ENCODE measurements at regions not wholly inside any gene's neighbourhood (a gene's known extent, or its start where the extent isn't known, plus 50 kb on each side); places are given as distances from the start of the nearest gene placed in this dataset.

DNA sequence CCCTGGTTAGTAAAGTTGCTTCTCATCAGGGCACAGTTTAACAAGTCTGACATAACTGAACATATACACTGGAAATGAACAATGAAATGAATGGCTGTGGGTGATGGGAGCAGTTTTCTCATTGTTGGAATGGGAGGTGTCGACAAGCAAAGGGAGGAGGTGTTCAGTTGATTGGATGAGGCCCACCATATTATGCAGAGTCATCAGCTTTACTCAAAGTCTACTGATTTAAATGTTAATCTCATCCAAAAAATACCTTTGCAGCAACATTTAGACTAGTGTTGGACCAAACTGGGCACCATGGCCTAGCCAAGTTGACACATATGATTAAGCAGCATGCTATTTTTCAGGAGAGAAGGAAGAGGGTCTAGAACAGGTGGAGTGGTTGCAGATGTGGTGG, 201.7 kb downstream of the RAMP3 start:
- no peak for DNase-seq

DNA sequence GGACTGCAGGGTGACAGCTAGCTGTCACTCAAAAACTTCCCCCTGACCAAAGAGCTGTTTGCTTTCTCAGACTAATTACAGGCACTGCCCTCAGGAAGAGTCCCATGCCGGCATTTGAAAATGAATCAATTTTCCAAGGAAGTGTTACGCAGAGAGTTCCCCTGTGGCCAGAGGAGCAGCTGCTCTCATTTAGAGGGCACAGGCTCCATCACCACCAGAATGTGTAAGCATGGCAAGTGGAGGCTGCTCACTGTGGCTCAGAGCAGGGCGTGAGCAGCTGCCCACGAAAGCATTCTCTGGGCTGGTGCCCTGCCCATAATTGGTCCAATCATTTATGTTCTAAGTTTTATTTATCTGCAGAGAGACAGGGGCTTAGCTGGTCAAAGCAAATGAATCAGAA, 202.2 kb downstream of the RAMP3 start:
- no peak for DNase-seq

DNA sequence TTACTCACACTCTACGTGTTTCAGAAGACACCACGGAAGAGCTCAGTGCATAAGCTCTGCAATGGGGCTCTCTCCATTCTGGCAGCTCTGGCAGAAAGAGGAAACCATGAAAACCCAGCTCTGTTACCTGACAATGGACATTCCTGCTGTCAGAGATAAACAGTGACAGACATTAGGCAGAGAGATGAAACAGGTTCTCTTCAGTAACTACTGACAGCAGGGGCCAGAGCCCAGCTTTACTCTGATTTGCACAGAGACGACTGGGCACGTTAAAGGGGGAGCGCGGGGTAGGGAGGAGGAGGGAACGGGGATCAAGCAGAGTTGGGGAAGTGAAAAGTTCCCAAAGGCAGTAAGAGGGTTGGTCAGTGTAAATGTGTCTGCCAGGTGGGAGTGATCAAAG, 206.1 kb downstream of the RAMP3 start:
- no peak for DNase-seq

DNA sequence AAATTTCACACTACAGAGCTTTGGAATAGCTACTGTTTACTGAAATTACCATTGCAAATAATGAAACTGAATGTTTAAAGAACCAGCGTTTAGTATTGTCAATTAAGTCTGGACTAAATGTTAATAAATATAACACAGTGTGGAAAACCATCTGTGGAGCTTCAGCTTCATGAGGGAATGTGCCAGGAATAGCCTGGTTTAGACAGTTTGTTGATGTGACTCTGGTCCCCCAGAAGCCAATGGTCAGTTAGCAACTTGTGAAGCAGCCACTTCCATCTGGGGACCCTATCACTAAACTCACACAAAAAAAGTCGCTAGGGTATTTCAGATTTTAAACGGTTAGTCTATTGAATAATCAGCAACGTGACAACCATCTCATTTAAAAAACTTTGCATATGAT, 207.8 kb downstream of the RAMP3 start:
- no peak for DNase-seq

DNA sequence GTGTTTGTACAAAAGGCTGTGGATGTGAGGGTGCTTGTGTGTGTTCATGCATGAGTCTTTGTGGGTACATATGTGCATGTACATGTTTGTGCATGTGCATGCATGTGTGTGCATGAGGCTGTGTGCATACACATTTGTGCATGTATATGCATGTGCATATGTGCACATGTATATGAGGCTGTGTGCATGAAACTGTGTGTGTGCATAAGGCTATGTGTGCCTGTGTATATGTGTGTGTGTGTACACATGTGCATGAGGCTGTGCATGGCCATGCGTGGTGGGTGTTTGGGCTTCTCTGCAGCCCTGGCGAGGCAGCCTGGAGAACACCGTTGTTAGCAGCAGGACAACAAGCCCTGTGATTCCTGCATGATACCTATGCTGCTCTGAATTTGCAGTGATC, 207.7 kb upstream of the ADCY1 start:
- no peak for DNase-seq

DNA sequence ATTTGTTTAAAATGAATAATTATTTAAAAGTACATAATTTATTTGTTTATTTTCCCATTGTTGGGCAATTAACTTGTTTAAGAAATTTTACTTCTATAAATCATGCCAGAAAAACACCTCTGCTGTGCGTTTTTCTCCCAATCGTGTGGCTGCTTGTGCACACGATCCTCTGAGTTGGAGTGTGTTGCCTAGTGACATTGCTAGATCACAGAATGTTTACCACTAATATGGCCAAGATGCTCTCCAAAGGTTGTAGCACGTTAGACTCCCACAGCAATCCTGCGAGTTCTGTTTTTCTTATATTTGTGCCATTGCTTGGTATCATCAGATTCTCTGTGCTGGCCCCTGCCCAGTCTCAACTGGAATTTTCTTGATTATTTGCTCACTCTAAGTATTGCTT, 207.1 kb upstream of the ADCY1 start:
- no peak for DNase-seq

DNA sequence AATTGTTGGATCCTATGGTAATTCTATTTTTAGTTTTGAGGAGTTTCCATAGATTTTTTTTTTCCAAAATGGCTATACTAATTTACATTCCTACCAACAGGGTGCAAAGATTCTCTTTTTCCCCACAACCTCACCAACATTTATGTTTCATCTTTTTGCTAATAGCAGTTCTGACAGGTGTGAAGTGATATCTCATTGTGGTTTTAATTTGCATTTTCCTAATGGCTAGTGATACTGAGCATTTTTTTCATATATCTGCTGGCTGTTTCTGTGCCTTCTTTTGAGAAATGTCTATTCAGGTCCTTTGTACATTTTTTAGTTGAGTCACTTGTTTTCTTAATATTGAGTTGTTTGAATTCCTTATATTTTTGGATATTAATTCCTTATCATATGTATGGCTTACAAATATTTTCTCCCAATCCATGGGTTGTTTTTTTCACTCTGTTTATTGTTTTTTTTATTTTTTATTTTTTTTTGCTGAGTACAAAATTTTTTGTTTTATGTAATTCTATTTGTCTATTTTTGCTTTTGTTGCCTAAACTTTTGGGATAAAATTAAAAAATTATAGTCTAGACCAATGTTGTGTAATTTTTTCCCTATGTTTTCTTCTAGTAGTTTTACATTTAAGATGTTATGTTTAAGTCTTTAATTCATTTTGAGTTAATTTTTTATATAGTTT, 205.9 kb upstream of the ADCY1 start:
- no peak for DNase-seq

DNA sequence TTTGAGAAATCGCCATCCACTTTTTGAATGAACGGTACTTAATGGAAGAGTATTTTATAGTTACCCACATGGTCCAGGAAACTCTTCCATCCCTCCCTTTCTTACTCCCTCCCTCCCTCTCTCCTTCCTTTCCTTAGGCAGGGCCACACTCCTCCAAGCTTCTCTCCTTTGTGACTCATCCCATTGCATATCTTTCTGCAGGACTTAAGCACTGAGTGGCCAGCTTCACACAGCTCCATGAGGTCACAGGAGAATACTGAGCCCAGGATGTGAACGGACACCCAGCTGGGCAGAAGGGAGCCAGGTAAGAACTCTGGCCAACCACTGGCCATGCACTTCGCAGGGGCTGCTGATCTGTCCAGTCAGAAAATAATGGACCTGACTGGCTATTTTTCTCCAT, 189.7 kb upstream of the ADCY1 start:
- no peak for DNase-seq

DNA sequence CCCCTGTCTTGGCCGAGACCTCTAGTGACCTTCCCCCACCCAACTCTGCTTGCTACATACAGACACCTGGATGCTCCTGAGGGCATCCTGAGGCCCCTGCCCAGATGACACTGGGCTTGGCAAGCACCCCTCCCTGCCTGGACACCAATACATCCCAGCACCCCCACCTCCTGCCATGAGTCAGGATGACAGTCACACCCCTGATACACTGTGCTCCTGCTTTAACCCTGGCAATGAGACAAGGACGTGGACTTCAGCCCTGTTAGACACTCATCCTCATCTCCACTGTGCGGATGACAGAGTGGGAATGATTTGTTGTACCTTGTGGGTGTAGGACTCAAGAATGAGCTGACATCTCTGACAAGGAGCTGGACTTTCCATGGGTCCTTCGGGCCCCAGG, 186.3 kb upstream of the ADCY1 start:
- DNase-seq = no peak

DNA sequence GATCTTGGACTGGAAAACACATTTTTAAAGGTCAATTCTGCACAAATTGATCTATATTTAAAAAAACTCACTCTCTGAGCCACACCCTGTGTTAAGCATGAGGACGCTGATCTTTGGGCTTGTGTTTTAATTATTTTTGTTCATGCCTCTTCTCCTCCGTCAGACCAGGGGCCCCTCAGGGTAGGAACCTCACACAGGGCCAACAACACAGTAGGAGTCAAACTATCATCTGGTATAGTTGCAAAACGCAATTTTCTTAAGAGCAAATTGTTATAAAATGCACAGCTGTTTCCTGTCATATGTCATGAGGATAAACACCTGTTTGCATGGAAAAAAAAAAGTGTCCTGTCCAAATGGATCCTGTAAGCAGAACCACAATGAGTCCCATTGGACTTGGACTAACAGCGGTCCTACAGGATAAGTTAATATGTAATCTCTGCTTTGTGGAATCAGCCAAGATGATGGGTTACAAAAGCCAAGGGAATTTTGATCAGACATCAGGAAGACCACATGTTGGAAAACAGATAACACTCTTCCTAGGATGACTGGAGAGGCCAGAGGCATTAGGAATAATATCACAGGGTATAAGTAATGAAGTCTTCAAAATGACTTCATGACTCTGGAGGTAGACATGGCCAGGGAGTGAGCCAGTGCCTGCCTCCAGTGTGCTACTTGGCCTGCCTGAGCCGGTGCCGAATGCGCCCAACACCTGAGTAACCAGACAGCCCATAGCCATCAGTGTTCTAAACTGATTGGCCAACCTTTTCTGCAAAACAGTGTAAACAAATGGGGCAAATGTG, 184.9 kb upstream of the ADCY1 start:
- DNase-seq = no peak

DNA sequence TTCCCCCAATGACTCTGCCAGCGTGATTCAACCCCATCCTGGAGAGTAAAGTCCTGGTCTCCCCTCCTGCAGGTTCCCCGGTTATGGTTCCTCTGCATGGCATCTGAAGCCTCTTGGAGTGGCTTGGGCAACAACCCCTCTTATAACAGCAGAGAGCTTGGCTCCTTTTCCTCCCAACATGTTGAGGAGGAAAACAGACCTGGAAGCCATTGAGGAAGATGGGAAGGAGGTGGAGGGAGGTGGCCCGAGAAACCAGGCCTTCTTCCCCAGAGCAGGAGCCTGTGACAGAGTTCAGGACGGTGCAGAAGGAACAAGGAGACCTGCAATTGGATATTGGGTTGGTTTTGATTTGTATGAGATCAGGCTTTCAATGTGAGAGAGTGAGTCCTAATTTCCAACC, 184.0 kb upstream of the ADCY1 start:
- no peak for DNase-seq

DNA sequence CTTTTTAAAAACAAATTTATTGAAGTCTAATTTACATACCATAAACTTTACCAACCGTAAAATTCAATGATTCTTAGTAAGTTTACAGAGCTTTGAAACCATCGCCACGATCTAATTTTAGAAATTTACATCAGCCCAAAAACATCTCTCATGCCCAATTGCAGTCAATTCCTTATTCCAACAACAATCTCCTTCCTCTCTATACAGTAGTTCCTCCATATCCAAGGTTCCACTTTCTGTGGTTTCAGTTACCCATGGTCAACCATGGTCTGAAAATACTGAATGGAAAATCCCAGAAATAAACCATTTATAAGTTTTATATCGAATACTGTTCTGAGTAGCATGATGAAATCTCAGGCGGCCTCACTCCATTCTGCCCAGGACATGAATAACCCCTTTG, 183.4 kb upstream of the ADCY1 start:
- no peak for DNase-seq

DNA sequence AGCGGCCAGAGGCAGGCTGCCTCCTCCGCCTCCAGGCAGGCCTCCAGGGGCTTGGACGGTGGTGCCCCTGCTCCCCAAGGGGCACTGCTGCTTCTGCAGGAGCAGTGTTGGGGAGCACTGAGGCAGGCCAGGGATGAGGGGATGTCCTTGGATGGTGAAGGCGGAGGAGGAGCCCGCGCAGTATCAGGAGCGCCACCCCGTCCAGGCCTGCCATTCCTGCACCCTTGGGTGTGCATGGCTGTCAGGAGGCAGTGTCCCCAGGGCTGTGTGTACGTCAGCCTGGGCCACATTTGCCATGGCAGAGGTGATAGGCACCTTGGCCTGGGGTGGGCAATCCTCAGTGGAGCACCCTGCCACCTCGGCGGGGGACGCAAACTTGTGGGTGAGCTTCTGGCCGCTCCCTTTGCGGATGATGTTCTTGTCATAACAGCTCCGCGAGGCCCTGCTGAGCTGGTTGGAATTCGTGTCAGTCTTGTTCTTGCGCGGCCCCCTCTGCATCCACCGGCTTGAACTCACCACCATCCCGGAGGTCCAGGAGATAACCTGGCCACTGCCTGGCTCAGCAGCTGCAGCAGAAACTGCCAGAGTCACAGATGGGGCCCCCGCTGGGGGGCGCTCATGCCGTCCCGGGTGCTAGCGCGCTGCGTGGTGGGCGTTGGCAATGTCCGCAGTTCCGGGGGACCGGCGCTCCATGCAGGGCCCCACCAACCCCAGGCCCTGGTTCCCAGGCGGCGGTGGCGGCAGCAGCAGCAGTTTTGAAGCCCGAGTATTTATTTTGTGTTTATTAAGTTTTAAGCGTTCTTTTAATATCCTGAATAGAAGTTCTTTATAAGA, 182.3 kb upstream of the ADCY1 start:
- no peak for DNase-seq

DNA sequence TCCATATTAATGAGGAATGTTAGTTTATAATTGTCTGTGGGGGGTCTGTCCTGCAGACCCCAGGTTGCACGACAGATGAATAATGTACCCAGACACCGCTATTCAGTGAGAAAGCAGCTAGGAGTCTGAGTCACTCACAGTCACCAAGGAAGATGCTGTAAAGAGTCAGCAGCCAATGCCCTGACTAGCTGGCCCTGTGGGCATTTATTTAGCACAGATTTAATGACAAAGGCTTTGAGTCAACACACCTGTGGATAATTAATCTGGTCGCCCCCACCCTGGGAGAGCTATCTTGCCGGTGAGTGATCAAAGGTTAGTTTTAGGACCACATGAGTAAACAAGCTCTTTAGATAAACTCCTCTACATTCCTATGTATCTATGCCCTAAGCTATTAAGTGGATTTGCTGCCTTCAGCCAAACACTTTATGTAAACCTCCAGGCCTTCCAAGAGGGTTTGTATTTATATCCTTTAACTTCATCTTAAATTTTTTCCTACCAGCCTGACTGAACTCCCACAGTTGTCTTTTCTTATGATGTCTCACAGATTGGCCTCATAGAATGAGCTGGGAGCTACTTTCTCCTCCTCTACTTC, 180.0 kb upstream of the ADCY1 start:
- no peak for DNase-seq

DNA sequence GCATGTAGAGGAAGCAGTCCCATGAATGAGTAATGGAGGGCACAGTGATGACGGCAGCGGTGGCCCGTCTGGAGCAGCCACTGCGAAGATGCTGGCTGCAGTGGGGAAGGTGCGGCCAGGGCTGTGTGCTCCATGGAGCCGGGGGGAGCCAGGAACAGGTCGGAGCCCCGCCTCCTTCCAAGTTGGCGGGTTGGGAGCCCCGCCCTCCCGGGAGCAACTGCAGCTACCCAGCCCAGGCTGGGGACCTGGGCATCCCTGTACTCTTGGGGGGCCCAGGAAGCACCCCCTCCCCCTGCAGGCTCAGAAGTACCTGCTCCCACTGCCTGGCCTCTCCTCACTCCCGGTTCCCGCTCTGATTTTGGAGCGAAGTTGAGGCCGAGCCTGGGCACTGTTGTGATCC, 175.1 kb upstream of the ADCY1 start:
- no peak for DNase-seq

DNA sequence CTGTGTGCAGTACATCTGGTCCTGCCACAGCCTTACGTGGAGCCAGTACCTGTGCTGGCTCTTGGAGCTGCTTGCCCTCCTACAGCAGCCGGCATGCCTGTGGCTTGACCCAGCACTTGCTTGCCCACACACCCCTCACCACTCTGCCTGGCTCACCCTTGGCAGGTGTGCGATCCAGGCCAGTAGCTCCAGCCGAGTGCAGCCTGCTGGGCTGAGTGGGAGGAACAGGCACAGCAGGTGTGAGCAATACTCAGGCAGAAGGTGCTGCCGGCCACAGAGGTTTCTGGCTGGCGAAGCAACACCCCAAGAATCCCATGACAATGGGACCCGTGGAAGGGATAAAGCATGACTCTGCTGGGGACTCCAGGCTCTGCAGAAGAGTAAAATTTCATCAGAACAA, 173.5 kb upstream of the ADCY1 start:
- no peak for DNase-seq

DNA sequence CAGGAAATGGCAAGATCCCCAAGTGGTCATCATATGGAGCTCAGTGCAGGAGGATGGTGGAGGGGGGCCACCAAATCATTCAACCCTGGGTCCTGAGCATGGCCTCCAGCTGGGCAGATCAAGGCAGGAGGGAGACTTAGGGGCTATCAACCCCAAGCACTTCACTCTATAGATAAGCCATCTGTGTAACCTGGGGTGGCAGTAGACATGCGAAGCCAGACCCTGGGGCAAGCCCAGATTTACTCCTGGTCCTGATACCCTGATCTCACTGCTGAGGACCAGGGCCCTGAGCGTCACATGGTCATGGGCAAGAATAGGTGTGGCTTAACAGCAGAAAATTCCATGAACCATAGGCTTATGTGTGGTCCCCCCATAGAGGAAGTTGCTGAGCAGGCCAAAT, 173.0 kb upstream of the ADCY1 start:
- no peak for DNase-seq

DNA sequence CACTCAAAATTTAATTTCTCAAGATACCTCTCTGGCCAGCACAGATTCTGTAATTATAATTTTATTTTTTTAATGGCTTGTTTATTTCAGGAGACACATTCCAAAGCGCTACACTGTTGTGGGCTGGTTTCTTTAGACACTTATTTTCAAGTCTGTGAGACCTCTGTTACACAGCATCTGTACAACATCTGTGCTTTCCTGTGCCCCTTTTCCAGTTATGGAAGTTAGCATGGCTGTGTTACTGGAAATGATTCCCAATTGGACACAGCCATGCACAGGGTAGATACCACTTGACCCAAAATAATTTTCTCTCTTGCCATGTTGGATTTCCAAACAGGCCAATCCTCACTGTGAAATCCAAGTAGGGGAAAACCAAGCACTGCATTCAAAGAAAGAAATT, 172.3 kb upstream of the ADCY1 start:
- no peak for DNase-seq

DNA sequence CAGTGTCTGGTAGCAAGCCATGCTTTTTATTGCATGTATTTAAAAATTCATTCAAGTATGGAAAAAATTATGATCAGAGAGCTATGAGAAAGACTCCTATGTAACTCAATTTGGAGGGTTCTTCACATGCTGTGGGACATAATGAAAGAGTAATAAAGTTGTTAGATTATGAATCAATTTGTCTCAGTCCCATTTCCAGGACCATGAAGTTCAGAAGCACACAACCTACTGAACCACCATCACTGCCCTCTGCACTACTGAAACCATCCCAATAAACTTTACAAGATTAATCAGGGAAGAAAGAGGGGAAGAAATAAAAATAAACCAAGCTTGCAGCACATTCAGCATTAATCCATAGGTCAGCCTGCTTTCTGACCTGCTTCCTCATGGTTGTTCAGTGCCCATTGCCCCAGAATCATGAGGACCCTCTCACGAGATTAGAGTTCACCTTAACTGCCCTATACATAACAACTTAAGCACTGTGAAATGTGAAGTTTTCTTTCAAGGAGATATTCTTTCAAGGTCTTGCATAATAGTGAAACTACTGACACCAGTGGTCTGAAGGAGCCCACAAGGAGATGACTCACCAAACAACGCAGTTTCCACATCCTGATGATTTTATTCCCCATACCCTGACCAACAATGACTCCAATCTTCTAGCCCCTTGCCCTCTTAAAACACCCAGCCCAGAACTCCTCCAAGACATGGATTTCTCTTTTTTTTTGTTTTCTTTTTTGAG, 171.5 kb upstream of the ADCY1 start:
- DNase-seq = no peak

DNA sequence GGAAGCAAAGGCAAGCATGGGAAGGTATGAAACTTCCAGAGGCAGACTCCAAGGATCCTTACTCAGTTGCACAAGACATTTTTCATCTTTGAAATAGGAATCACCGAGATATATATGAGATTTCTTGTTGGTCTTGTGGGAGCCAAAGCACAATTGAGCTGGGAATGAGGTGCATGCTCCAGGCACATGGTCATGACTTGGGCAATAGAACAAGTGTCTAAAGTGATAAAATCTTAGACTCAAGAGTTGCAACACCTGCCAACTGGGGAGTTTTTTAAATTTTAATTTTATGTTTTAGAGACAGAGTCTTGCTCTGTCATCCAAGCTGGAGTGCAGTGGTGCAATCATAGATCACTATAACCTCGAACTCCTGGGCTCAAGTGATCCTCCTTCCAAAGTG, 169.5 kb upstream of the ADCY1 start:
- no peak for DNase-seq

DNA sequence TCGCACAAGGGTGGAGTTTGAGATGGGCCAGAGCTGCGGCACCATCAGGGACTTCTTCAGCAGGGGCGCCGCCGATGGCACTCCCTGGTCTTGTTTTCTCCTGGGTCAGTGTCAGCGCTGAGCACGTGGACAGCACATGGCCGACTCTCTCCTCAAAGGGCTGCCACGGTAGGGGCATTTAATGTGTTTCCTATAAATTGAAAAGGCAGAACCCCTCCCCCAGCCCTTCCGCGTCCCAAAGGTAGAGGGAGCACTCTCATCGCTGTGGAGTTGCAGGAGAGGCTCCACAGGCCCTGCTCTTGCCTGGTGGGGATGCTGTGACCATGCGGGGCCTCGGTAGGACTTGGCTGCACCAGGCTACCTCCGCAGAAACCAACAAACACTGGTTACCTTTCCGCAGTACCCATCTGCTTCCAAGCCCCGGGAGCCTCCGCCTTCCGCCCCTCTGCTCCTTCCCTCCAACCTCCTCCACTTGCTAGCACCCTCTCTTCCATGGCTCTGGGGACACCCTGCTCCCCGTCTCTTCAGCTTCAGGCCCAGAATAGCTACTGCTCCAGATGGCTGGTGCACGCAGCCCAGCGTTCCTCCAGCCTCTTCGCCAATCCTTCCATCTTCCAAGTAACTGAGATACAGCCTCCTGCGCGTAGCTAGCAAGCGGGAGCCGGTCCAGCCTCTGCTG, 166.3 kb upstream of the ADCY1 start:
- DNase-seq = no peak

DNA sequence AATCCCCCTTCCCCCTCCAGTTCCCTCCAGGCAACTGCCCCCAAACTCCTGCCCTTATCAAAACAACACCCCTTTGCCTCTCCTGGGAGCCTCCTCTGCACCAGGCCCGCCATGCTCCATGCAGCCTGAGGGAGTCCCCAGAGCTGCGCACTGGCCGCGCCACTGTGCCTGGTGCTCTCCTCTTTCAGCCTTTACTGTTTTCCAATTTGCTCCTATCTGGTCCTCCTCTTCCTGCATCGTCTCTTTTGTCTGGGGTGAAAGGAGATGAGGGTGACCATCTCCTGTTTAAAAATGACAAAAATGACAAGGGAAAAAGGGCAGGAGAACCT, 165.8 kb upstream of the ADCY1 start:
- no peak for DNase-seq
